Endothelial cell of umbilical vein (primary cell): ENCODE measurements at regions not wholly inside any gene's neighbourhood (a gene's known extent, or its start where the extent isn't known, plus 50 kb on each side); places are given as distances from the start of the nearest gene placed in this dataset.

ENCODE experiments used
- CTCF ChIP-seq, 2 donors: IDR thresholded peaks; 1 replicate in 1 of 2; 2 replicates in 1 of 2; pipeline ENCODE4 v1.5.1; 2011; ENCODE audit warnings: low read length in 2 of 2, mild to moderate bottlenecking in 2 of 2, moderate library complexity in 2 of 2, control low read depth in 1 of 2, inconsistent platforms in 1 of 2, low read depth in 1 of 2; ENCODE audit not compliant: insufficient read depth in 1 of 2; ENCODE audit errors: extremely low read depth in 1 of 2
- EZH2 ChIP-seq: IDR thresholded peaks from 2 replicates; pipeline ENCODE4 v1.6.1; 2012; ENCODE audit warnings: borderline replicate concordance, low read depth, mild to moderate bottlenecking, moderate library complexity, low read length, inconsistent platforms; ENCODE audit not compliant: severe bottlenecking

GRCh38 chr12:92987846-92988621, 58.9 kb upstream of the EEA1 start:
- TF ChIP-seq EZH2 = no peak
- no peak for TF ChIP-seq CTCF (IDR thresholded peaks at IDR 0.05; ENCODE audit: extremely low read depth in 1 of 2, insufficient read depth in 1 of 2, low read depth in 1 of 2, low read length in 2 of 2)
